Endodermal cell (in vitro differentiated cells): ENCODE measurements at regions not wholly inside any gene's neighbourhood (a gene's known extent, or its start where the extent isn't known, plus 50 kb on each side); places are given as distances from the start of the nearest gene placed in this dataset.

Experiments used
- DNase-seq: peaks from one replicate; pipeline ENCODE4 v3.0.0-alpha.2; 2017
- H3K27ac ChIP-seq: 2 replicates; pipeline ENCODE4 v1.5.1; 2013; ENCODE audit warnings: mild to moderate bottlenecking, low read depth, low read length, moderate library complexity
- H3K27me3 ChIP-seq: 2 replicates; pipeline ENCODE4 v1.6.1; 2013; ENCODE audit warnings: mild to moderate bottlenecking, low read length, moderate library complexity; ENCODE audit not compliant: insufficient read depth, control insufficient read depth, poor library complexity, severe bottlenecking
- H3K36me3 ChIP-seq: 2 replicates; pipeline ENCODE4 v1.7.0; 2013; ENCODE audit warnings: mild to moderate bottlenecking, low read length, moderate library complexity; ENCODE audit not compliant: control insufficient read depth, insufficient read depth
- H3K4me1 ChIP-seq: one replicate; pipeline ENCODE4 v1.7.0; 2013; ENCODE audit warnings: low read length; ENCODE audit not compliant: control insufficient read depth, insufficient read depth
- H3K4me3 ChIP-seq: 2 replicates; pipeline ENCODE4 v1.5.1; 2013; ENCODE audit warnings: mild to moderate bottlenecking, low read length, moderate library complexity
- H3K9ac ChIP-seq: 2 replicates; pipeline ENCODE4 v1.6.1; 2013; ENCODE audit warnings: mild to moderate bottlenecking, low read length, moderate library complexity; ENCODE audit not compliant: poor library complexity, severe bottlenecking; ENCODE audit errors: extremely low read depth
- H3K9me3 ChIP-seq: 2 replicates; pipeline ENCODE4 v1.6.1; 2013; ENCODE audit warnings: mild to moderate bottlenecking, low read length, moderate library complexity; ENCODE audit not compliant: control insufficient read depth
- H3K27ac Mint-ChIP-seq: 2 replicates; pipeline ENCODE4 v1.8.0; 2020; ENCODE audit warnings: mixed read lengths
- H3K27me3 Mint-ChIP-seq: 2 replicates; pipeline ENCODE4 v1.8.0; 2021; ENCODE audit warnings: mild to moderate bottlenecking, mixed read lengths; ENCODE audit not compliant: insufficient read depth
- H3K36me3 Mint-ChIP-seq: 2 replicates; pipeline ENCODE4 v1.8.0; 2020; ENCODE audit warnings: low read depth, mixed read lengths
- H3K4me1 Mint-ChIP-seq: 2 replicates; pipeline ENCODE4 v1.8.0; 2020; ENCODE audit warnings: mixed read lengths
- H3K4me3 Mint-ChIP-seq: 2 replicates; pipeline ENCODE4 v1.8.0; 2020; ENCODE audit warnings: mild to moderate bottlenecking, moderate library complexity, mixed read lengths
- H3K9me3 Mint-ChIP-seq: 2 replicates; pipeline ENCODE4 v1.8.0; 2020; ENCODE audit warnings: mild to moderate bottlenecking, mixed read lengths
- WGBS, 2 experiments: methylation state at CpG; one replicate each; pipeline versions ENCODE4 v1.1.5 to v1.1.7; 2013; ENCODE audit warnings: missing lambda C conversion rate in 2 of 2, mixed read lengths in 1 of 2; ENCODE audit not compliant: insufficient coverage in 1 of 2, insufficient read length in 1 of 2; 5-methylcytosine and 5-hydroxymethylcytosine counted together
- TF ChIP-seq, protein P1 (sequence below): fragments of 200-600 bp; sonication (generic); conservative IDR thresholded peaks from 2 replicates; pipeline ENCODE4 v1.5.0; 2021; ENCODE audit warnings: antibody characterized with exemption, mild to moderate bottlenecking

DNA sequence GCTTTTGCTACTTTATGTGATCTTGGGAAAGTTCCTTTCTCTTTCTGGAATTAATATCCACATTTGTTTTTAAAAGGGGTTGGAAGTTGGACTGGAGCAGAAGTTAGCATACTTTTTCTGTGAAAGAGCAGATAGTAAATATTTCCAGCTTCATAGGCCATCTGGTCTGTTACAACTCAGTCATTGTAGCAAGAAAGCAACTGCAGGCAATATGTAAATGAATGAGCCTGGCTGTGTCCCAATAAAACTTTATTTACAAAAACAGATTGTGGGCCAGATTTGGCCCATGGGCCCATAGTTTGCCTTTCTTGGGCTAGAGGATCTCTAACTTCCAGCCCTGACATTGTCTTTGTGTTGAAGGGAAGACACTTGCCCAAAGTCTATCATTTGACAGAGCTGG, 104.4 kb downstream of the ACTL7B start:
- H3K27ac Mint-ChIP-seq: no peak overlapping the region
- H3K36me3 Mint-ChIP-seq: no peaks in the 10 kb centered on the region
- peaks cover 10% of the 10 kb centered on the region for H3K4me1 Mint-ChIP-seq
- peaks cover 13% of the 10 kb centered on the region for H3K9me3 Mint-ChIP-seq
- DNase-seq: no peak
- Histone ChIP-seq H3K9ac (no peak overlapping the region), H3K27ac (no peak overlapping the region), H3K9me3 (peaks cover 11% of the 10 kb centered on the region), H3K4me3 (no peak overlapping the region), H3K36me3 (no peaks in the 10 kb centered on the region), H3K27me3 (peaks cover 10% of the 10 kb centered on the region), H3K4me1 (no peaks in the 10 kb centered on the region)
- H3K27me3 Mint-ChIP-seq: peaks cover 29% of the 10 kb centered on the region
- no peak overlapping the region for H3K4me3 Mint-ChIP-seq
- TF ChIP-seq, protein P1, sequence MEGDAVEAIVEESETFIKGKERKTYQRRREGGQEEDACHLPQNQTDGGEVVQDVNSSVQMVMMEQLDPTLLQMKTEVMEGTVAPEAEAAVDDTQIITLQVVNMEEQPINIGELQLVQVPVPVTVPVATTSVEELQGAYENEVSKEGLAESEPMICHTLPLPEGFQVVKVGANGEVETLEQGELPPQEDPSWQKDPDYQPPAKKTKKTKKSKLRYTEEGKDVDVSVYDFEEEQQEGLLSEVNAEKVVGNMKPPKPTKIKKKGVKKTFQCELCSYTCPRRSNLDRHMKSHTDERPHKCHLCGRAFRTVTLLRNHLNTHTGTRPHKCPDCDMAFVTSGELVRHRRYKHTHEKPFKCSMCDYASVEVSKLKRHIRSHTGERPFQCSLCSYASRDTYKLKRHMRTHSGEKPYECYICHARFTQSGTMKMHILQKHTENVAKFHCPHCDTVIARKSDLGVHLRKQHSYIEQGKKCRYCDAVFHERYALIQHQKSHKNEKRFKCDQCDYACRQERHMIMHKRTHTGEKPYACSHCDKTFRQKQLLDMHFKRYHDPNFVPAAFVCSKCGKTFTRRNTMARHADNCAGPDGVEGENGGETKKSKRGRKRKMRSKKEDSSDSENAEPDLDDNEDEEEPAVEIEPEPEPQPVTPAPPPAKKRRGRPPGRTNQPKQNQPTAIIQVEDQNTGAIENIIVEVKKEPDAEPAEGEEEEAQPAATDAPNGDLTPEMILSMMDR: no peak

- 86 to 100% methylated on average over 1 to 4 of the region's 6 CpGs for WGBS, 2 experiments
- TF ChIP-seq, protein P1: no peak
- H3K4me3 Mint-ChIP-seq: no peak overlapping the region
- no peak for DNase-seq
- peaks cover 31% of the 10 kb centered on the region for H3K27me3 Mint-ChIP-seq
- H3K4me1 Mint-ChIP-seq: peaks cover 3% of the 10 kb centered on the region
- no peak overlapping the region for H3K27ac Mint-ChIP-seq
- H3K4me1 ChIP-seq: no peaks in the 10 kb centered on the region
- peaks cover 11% of the 10 kb centered on the region for H3K9me3 ChIP-seq
- no peaks in the 10 kb centered on the region for H3K36me3 Mint-ChIP-seq
- H3K27ac ChIP-seq: no peak overlapping the region
- no peak overlapping the region for H3K9ac ChIP-seq
- peaks cover 13% of the 10 kb centered on the region for H3K9me3 Mint-ChIP-seq
- no peak overlapping the region for H3K4me3 ChIP-seq
- H3K27me3 ChIP-seq: peaks cover 10% of the 10 kb centered on the region
- no peaks in the 10 kb centered on the region for H3K36me3 ChIP-seq
Observed at GRCh38 chr9:108750661-108751215, 105.0 kb downstream of the ACTL7B start.

GRCh38 chr9:108748776-108749175, 107.0 kb downstream of the ACTL7B start:
- H3K36me3 Mint-ChIP-seq: no peaks in the 10 kb centered on the region
- no peaks in the 10 kb centered on the region for H3K36me3 ChIP-seq
- no peak overlapping the region for H3K9ac ChIP-seq
- peaks cover 13% of the 10 kb centered on the region for H3K9me3 Mint-ChIP-seq
- TF ChIP-seq, protein P1: no peak
- H3K27me3 Mint-ChIP-seq: peaks cover 14% of the 10 kb centered on the region
- no peak overlapping the region for H3K4me3 Mint-ChIP-seq
- no peaks in the 10 kb centered on the region for H3K4me1 Mint-ChIP-seq
- H3K4me3 ChIP-seq: no peak overlapping the region
- peaks cover 2% of the 10 kb centered on the region for H3K27me3 ChIP-seq
- no peak overlapping the region for H3K27ac Mint-ChIP-seq
- DNase-seq: no peak
- H3K9me3 ChIP-seq: peaks cover 11% of the 10 kb centered on the region
- H3K4me1 ChIP-seq: peaks cover 4% of the 10 kb centered on the region
- H3K27ac ChIP-seq: no peak overlapping the region
